ENCODE measurements at regions not wholly inside any gene's neighbourhood (a gene's known extent, or its start where the extent isn't known, plus 50 kb on each side); places are given as distances from the start of the nearest gene placed in this dataset.

GRCh38 chr1:219761208-219761860 lies 148.4 kb upstream of the ZC3H11B start:
- H3K27ac ChIP-seq, result no peak overlapping the region
- no peaks in the 10 kb centered on the region for H3K36me3 ChIP-seq
- no peaks in the 10 kb centered on the region for H3K9me3 ChIP-seq
- H3K4me3 ChIP-seq, result no peak overlapping the region
- H3K27me3 ChIP-seq, result no peaks in the 10 kb centered on the region
- H3K4me1 ChIP-seq, result peaks cover 4% of the 10 kb centered on the region
- DNase-seq (ENCODE audit: low spot score in 2 of 2), result no peak
- TF ChIP-seq CTCF (IDR thresholded peaks at IDR 0.05) (no peak), POLR2A (IDR thresholded peaks at IDR 0.05) (no peak), EP300 (IDR thresholded peaks at IDR 0.05) (no peak), POLR2AphosphoS5 (IDR thresholded peaks at IDR 0.05) (no peak)
- WGBS, result 76% methylated on average over 3 of the region's 3 CpGs

GRCh38 chr1:219759095-219759494 lies 146.2 kb upstream of the ZC3H11B start:
- no peak for DNase-seq (ENCODE audit: low spot score in 2 of 2)
- Histone ChIP-seq H3K4me1 (peaks cover 4% of the 10 kb centered on the region), H3K27ac (no peak overlapping the region), H3K27me3 (no peaks in the 10 kb centered on the region), H3K36me3 (no peaks in the 10 kb centered on the region), H3K9me3 (no peaks in the 10 kb centered on the region), H3K4me3 (no peak overlapping the region)
- 31% methylated on average over 1 of the region's 1 CpG for whole genome bisulfite sequencing
- TF ChIP-seq POLR2AphosphoS5 (IDR thresholded peaks at IDR 0.05), result no peak
- TF ChIP-seq EP300 (IDR thresholded peaks at IDR 0.05), result no peak
- TF ChIP-seq POLR2A (IDR thresholded peaks at IDR 0.05), result no peak
- TF ChIP-seq CTCF (IDR thresholded peaks at IDR 0.05), result no peak

GRCh38 chr1:219757890-219758289 lies 145.0 kb upstream of the ZC3H11B start:
- WGBS, result 22% methylated on average over 5 of the region's 5 CpGs
- H3K4me1 ChIP-seq, result peaks cover 4% of the 10 kb centered on the region
- TF ChIP-seq POLR2AphosphoS5 (IDR thresholded peaks at IDR 0.05), result no peak
- no peak for TF ChIP-seq CTCF (IDR thresholded peaks at IDR 0.05)
- no peak for TF ChIP-seq POLR2A (IDR thresholded peaks at IDR 0.05)
- TF ChIP-seq EP300 (IDR thresholded peaks at IDR 0.05), result no peak
- no peaks in the 10 kb centered on the region for H3K9me3 ChIP-seq
- H3K4me3 ChIP-seq, result no peak overlapping the region
- H3K27ac ChIP-seq, result no peak overlapping the region
- no peaks in the 10 kb centered on the region for H3K36me3 ChIP-seq
- DNase-seq (ENCODE audit: low spot score in 2 of 2), result no peak
- H3K27me3 ChIP-seq, result no peaks in the 10 kb centered on the region

- TF ChIP-seq POLR2AphosphoS5 (IDR thresholded peaks at IDR 0.05), result no peak
- TF ChIP-seq POLR2A (IDR thresholded peaks at IDR 0.05), result no peak
- TF ChIP-seq CTCF (IDR thresholded peaks at IDR 0.05), result no peak
- no peak for TF ChIP-seq EP300 (IDR thresholded peaks at IDR 0.05)
- Histone ChIP-seq H3K9me3 (no peaks in the 10 kb centered on the region), H3K4me3 (no peak overlapping the region), H3K4me1 (peaks cover 4% of the 10 kb centered on the region), H3K36me3 (no peaks in the 10 kb centered on the region), H3K27ac (no peak overlapping the region), H3K27me3 (no peaks in the 10 kb centered on the region)
- DNase-seq (ENCODE audit: low spot score in 2 of 2), result no peak
- WGBS, result 86% methylated on average over 3 of the region's 3 CpGs
These were observed 142.3 kb upstream of the ZC3H11B start for GRCh38 chr1:219755234-219755633.

- H3K4me1 ChIP-seq, result peaks cover 4% of the 10 kb centered on the region
- H3K4me3 ChIP-seq, result no peak overlapping the region
- WGBS, result 65% methylated on average over 2 of the region's 2 CpGs
- no peaks in the 10 kb centered on the region for H3K9me3 ChIP-seq
- H3K27ac ChIP-seq, result no peak overlapping the region
- H3K27me3 ChIP-seq, result no peaks in the 10 kb centered on the region
- no peaks in the 10 kb centered on the region for H3K36me3 ChIP-seq
- DNase-seq (ENCODE audit: low spot score in 2 of 2), result no peak
- TF ChIP-seq POLR2A (IDR thresholded peaks at IDR 0.05), result no peak
- TF ChIP-seq POLR2AphosphoS5 (IDR thresholded peaks at IDR 0.05), result no peak
These were observed 141.9 kb upstream of the ZC3H11B start for GRCh38 chr1:219754767-219755166.

- Histone ChIP-seq H3K4me1 (peaks cover 4% of the 10 kb centered on the region), H3K9me3 (no peaks in the 10 kb centered on the region), H3K36me3 (no peaks in the 10 kb centered on the region), H3K27ac (no peak overlapping the region), H3K27me3 (no peaks in the 10 kb centered on the region), H3K4me3 (no peak overlapping the region)
- TF ChIP-seq EP300 (IDR thresholded peaks at IDR 0.05) (no peak), POLR2A (IDR thresholded peaks at IDR 0.05) (no peak), CTCF (IDR thresholded peaks at IDR 0.05) (no peak)
- WGBS, result 76% methylated on average over 4 of the region's 4 CpGs
- DNase-seq (ENCODE audit: low spot score in 2 of 2), result no peak
These were observed 141.0 kb upstream of the ZC3H11B start for GRCh38 chr1:219753914-219754313.
